Hematopoietic multipotent progenitor cell treated with erythropoietin and hydrocortisone succinate and interleukin-3 and kit ligand, for 17 days (in vitro differentiated cells): ENCODE measurements at regions not wholly inside any gene's neighbourhood (a gene's known extent, or its start where the extent isn't known, plus 50 kb on each side); places are given as distances from the start of the nearest gene placed in this dataset.
A peak's percentile ranks its signal among the peaks of the same experiment; 100 is the strongest.

Experiments used
- DNase-seq: peaks from one replicate; pipeline ENCODE4 v3.0.0-alpha.2; 2015; ENCODE audit warnings: low spot score

GRCh38 chr4:38313175-38313574 is 350.8 kb upstream of the KLF3 start:
- no peak for DNase-seq

GRCh38 chr4:38313999-38314561 is 349.9 kb upstream of the KLF3 start:
- peak; percentile 59 for DNase-seq

GRCh38 chr4:38314663-38315062 is 349.3 kb upstream of the KLF3 start:
- peak; percentile 66 for DNase-seq

- no peak for DNase-seq
Measured at GRCh38 chr4:38315286-38315685, 348.7 kb upstream of the KLF3 start.

- no peak for DNase-seq
Measured at GRCh38 chr4:38316045-38316444, 348.0 kb upstream of the KLF3 start.

GRCh38 chr4:38317041-38317674 is 346.8 kb upstream of the KLF3 start:
- no peak for DNase-seq

GRCh38 chr4:38318737-38319455 is 345.1 kb upstream of the KLF3 start:
- peak; percentile 83 for DNase-seq

GRCh38 chr4:38319456-38320342 is 344.3 kb upstream of the KLF3 start:
- peak; percentile 90 for DNase-seq

GRCh38 chr4:38320343-38320695 is 343.7 kb upstream of the KLF3 start:
- DNase-seq, result no peak

- DNase-seq, result no peak
Measured at GRCh38 chr4:38320833-38321232, 343.2 kb upstream of the KLF3 start.

- no peak for DNase-seq
Measured at GRCh38 chr4:38322714-38323113, 341.3 kb upstream of the KLF3 start.

GRCh38 chr4:38323141-38323641 is 340.8 kb upstream of the KLF3 start:
- DNase-seq, result no peak

GRCh38 chr4:38324861-38325628 is 339.0 kb upstream of the KLF3 start:
- no peak for DNase-seq

- DNase-seq, result no peak
Measured at GRCh38 chr4:38325629-38325913, 338.4 kb upstream of the KLF3 start.

GRCh38 chr4:38326499-38326898 is 337.5 kb upstream of the KLF3 start:
- no peak for DNase-seq

GRCh38 chr4:38327174-38327573 is 336.8 kb upstream of the KLF3 start:
- DNase-seq, result no peak

- DNase-seq, result no peak
Measured at GRCh38 chr4:38328989-38329729, 334.8 kb upstream of the KLF3 start.

GRCh38 chr4:38330321-38330720 is 333.7 kb upstream of the KLF3 start:
- no peak for DNase-seq

GRCh38 chr4:38330936-38331335 is 333.1 kb upstream of the KLF3 start:
- DNase-seq, result no peak

- DNase-seq, result no peak
Measured at GRCh38 chr4:38332699-38333098, 331.3 kb upstream of the KLF3 start.

GRCh38 chr4:38333219-38333618 is 330.8 kb upstream of the KLF3 start:
- no peak for DNase-seq
